DND-41 (cell line): ENCODE measurements at regions not wholly inside any gene's neighbourhood (a gene's known extent, or its start where the extent isn't known, plus 50 kb on each side); places are given as distances from the start of the nearest gene placed in this dataset.

ENCODE experiments used
- ATAC-seq: fragments of 200-7000 bp; cut with Tn5 transposase; 3 replicates; pipeline ENCODE4 v1.9.1; 2021; ENCODE audit warnings: low read depth; ENCODE audit not compliant: insufficient read depth
- DNase-seq: peaks from one replicate; pipeline ENCODE4 v3.0.0-alpha.2; 2020
- H2AFZ ChIP-seq: 2 replicates; pipeline ENCODE4 v1.6.0; 2012; ENCODE audit warnings: low read depth, low read length
- H3K27ac ChIP-seq: 2 replicates; pipeline ENCODE4 v1.5.1; 2012; ENCODE audit warnings: low read length, inconsistent platforms
- H3K27me3 ChIP-seq: fragments of 200-600 bp; sonication (generic); 2 replicates; pipeline ENCODE4 v1.6.0; 2012; ENCODE audit warnings: low read length, mild to moderate bottlenecking, inconsistent platforms; ENCODE audit not compliant: insufficient read depth, poor library complexity
- H3K36me3 ChIP-seq: 2 replicates; pipeline ENCODE4 v1.5.1; 2012; ENCODE audit warnings: low read length, inconsistent platforms; ENCODE audit not compliant: insufficient read depth
- H3K4me1 ChIP-seq: 2 replicates; pipeline ENCODE4 v1.5.1; 2012; ENCODE audit warnings: mild to moderate bottlenecking, low read length; ENCODE audit not compliant: insufficient read depth
- H3K4me2 ChIP-seq: 2 replicates; pipeline ENCODE4 v1.6.0; 2012; ENCODE audit warnings: mild to moderate bottlenecking, moderate library complexity, low read length, inconsistent platforms; ENCODE audit not compliant: insufficient read depth
- H3K4me3 ChIP-seq, 2 experiments: fragments of 200-600 bp in 1 of 2; shearing (Covaris generic) in 1 of 2; 2 replicates each; pipeline ENCODE4 v1.5.1; 2012 to 2016; ENCODE audit warnings: inconsistent platforms in 2 of 2, low read length in 2 of 2, mild to moderate bottlenecking in 2 of 2, low read depth in 1 of 2, moderate library complexity in 1 of 2
- H3K79me2 ChIP-seq: 2 replicates; pipeline ENCODE4 v1.6.0; 2012; ENCODE audit warnings: low read length, inconsistent platforms; ENCODE audit not compliant: insufficient read depth
- H3K9ac ChIP-seq: 2 replicates; pipeline ENCODE4 v1.6.0; 2012; ENCODE audit warnings: low read depth, mild to moderate bottlenecking, inconsistent platforms, low read length, moderate library complexity
- H3K9me3 ChIP-seq: 2 replicates; pipeline ENCODE4 v1.5.1; 2012; ENCODE audit warnings: low read length, moderate library complexity, mild to moderate bottlenecking, inconsistent platforms; ENCODE audit not compliant: insufficient read depth, severe bottlenecking
- H4K20me1 ChIP-seq: 2 replicates; pipeline ENCODE4 v1.6.0; 2012; ENCODE audit warnings: low read length; ENCODE audit not compliant: insufficient read depth
- EZH2 ChIP-seq: IDR thresholded peaks from 3 replicates; pipeline ENCODE4 v1.6.1; 2012; ENCODE audit warnings: borderline replicate concordance, low read depth, mild to moderate bottlenecking, moderate library complexity, low read length, inconsistent platforms; ENCODE audit not compliant: severe bottlenecking
- TF ChIP-seq, protein P1 (sequence below): IDR thresholded peaks from 2 replicates; pipeline ENCODE4 v1.5.1; 2012; ENCODE audit warnings: borderline replicate concordance, low read length, moderate library complexity, mild to moderate bottlenecking; ENCODE audit not compliant: poor library complexity, severe bottlenecking; ENCODE audit errors: extremely low read depth

DNA sequence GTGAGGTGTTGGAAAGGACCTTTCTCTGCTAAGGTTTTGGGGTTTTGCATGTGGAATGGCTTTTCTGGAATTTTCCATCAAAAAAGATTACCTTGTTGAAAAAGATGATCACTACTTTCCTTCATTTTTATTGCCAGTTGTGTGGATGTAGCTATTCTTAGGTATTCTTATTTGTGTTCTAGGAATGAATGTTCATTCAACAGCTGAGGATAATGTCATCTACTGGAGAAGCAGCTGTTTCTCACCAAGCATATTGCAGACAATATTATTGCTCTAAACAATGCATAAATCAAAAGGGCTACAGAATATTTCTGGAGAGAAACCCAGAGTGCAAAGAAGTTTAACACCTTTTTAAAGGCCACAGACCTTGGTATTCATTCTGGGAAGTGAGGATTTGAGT is 145.6 kb upstream of the CALCR start:
- no peak overlapping the region for H3K4me2 ChIP-seq
- H3K79me2 ChIP-seq, result no peaks in the 10 kb centered on the region
- no peaks in the 10 kb centered on the region for H3K36me3 ChIP-seq
- no peak for TF ChIP-seq EZH2
- TF ChIP-seq, protein P1, sequence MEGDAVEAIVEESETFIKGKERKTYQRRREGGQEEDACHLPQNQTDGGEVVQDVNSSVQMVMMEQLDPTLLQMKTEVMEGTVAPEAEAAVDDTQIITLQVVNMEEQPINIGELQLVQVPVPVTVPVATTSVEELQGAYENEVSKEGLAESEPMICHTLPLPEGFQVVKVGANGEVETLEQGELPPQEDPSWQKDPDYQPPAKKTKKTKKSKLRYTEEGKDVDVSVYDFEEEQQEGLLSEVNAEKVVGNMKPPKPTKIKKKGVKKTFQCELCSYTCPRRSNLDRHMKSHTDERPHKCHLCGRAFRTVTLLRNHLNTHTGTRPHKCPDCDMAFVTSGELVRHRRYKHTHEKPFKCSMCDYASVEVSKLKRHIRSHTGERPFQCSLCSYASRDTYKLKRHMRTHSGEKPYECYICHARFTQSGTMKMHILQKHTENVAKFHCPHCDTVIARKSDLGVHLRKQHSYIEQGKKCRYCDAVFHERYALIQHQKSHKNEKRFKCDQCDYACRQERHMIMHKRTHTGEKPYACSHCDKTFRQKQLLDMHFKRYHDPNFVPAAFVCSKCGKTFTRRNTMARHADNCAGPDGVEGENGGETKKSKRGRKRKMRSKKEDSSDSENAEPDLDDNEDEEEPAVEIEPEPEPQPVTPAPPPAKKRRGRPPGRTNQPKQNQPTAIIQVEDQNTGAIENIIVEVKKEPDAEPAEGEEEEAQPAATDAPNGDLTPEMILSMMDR, result no peak
- H3K9me3 ChIP-seq, result no peaks in the 10 kb centered on the region
- H3K4me3 ChIP-seq, result no peak overlapping the region
- H2AFZ ChIP-seq, result no peak overlapping the region
- no peaks in the 10 kb centered on the region for H3K4me1 ChIP-seq
- no peak overlapping the region for H3K27ac ChIP-seq
- ATAC-seq (no peak), DNase-seq (no peak)
- no peaks in the 10 kb centered on the region for H4K20me1 ChIP-seq
- H3K27me3 ChIP-seq, result peaks cover 3% of the 10 kb centered on the region
- H3K9ac ChIP-seq, result no peak overlapping the region

DNA sequence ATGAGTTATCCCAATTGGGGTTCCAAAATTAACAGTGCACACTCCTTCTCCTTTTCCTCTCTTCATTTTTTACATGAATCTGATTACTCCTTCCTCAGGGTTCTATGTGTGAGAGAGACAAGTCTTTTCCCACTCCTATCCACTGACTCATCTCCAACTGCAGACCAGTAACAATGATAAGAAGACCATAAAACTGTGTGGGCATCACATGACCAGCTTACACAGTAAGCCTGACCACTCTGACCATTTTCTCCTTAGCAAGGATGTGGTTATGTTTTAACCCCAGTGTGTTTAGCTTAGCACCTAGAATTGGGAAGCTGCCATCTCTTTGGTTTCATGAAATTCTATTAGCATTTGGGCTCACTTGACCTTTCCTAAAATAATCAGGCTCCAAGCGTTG is 145.0 kb upstream of the CALCR start:
- H3K4me1 ChIP-seq, result no peaks in the 10 kb centered on the region
- H3K9ac ChIP-seq, result no peak overlapping the region
- no peak overlapping the region for H3K4me2 ChIP-seq
- DNase-seq (no peak), ATAC-seq (no peak)
- H3K36me3 ChIP-seq, result no peaks in the 10 kb centered on the region
- no peak overlapping the region for H2AFZ ChIP-seq
- H3K79me2 ChIP-seq, result no peaks in the 10 kb centered on the region
- H4K20me1 ChIP-seq, result no peaks in the 10 kb centered on the region
- H3K27me3 ChIP-seq, result peaks cover 3% of the 10 kb centered on the region
- no peak overlapping the region for H3K4me3 ChIP-seq
- H3K9me3 ChIP-seq, result no peaks in the 10 kb centered on the region
- no peak for TF ChIP-seq EZH2
- TF ChIP-seq, protein P1, result no peak
- H3K27ac ChIP-seq, result no peak overlapping the region

DNA sequence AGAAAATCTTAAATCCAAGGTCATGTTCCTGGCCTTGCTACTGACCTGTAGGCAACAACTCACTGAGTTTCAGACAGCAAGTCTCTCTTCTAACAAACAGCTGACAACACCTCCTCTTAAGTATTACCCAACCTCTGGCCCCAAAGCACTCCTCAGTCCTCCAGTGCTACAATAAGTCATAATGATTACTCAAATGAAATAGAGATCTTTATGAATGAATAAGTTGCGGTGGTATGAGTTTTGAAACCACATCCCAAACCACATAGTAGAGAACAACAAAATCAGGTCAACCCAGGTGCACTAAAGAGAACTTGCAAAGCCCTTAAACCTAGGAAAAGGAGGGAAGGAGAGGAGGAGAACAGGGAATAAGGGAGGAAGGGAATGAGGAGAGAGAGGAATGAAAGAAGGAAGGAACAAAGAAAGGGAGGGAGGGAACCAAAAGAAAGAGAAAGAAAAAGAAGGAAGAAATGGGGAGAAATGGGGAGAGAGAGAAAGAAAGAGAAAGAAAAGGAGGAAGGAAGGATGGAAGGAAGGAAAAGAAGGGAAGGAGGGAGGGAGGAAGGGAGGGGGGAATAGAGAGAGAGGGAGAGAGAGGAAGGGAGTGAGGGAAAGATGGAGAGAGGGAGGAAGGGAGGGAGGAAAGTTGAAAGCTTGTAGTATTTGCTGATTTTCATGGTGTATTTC is 142.8 kb upstream of the CALCR start:
- H3K9ac ChIP-seq, result no peak overlapping the region
- H4K20me1 ChIP-seq, result no peaks in the 10 kb centered on the region
- no peaks in the 10 kb centered on the region for H3K79me2 ChIP-seq
- no peak overlapping the region for H3K4me3 ChIP-seq
- H2AFZ ChIP-seq, result no peak overlapping the region
- DNase-seq (no peak), ATAC-seq (no peak)
- H3K27ac ChIP-seq, result no peak overlapping the region
- no peak for TF ChIP-seq EZH2
- TF ChIP-seq, protein P1, result no peak
- H3K4me1 ChIP-seq, result no peaks in the 10 kb centered on the region
- peaks cover 3% of the 10 kb centered on the region for H3K27me3 ChIP-seq
- H3K36me3 ChIP-seq, result no peaks in the 10 kb centered on the region
- no peaks in the 10 kb centered on the region for H3K9me3 ChIP-seq
- H3K4me2 ChIP-seq, result no peak overlapping the region

DNA sequence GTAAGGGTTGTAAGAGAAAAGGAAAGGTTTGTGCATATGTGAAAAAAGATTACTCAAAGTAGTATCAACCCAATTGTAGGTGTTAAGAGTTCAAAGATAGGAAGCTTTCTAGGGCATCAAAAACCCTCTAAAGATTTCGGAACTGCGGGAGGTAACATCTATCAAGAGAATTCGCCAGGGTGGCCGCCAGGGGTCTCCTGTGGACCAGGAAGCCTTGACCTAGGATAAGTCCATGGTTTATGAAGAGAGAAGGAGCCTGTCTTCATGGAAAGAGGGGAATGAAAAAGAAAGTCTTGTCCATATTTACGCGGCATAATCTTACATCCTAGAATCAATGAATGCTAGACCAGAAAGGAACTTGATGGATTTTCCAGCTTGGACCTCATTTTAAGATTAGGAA is 140.7 kb upstream of the CALCR start:
- TF ChIP-seq, protein P1, result peak; percentile 67
- TF ChIP-seq EZH2, result no peak
- H3K9me3 ChIP-seq, result no peaks in the 10 kb centered on the region
- DNase-seq, result peak; percentile 54
- H3K9ac ChIP-seq, result no peak overlapping the region
- H3K4me2 ChIP-seq, result no peak overlapping the region
- H3K36me3 ChIP-seq, result no peaks in the 10 kb centered on the region
- ATAC-seq, result peak; percentile 81
- H3K27me3 ChIP-seq, result peaks cover 2% of the 10 kb centered on the region
- no peak overlapping the region for H2AFZ ChIP-seq
- no peaks in the 10 kb centered on the region for H3K79me2 ChIP-seq
- H3K4me3 ChIP-seq, result no peak overlapping the region
- H4K20me1 ChIP-seq, result no peaks in the 10 kb centered on the region
- H3K27ac ChIP-seq, result no peak overlapping the region
- H3K4me1 ChIP-seq, result no peaks in the 10 kb centered on the region
